ENCODE measurements at regions not wholly inside any gene's neighbourhood (a gene's known extent, or its start where the extent isn't known, plus 50 kb on each side); places are given as distances from the start of the nearest gene placed in this dataset.

DNA sequence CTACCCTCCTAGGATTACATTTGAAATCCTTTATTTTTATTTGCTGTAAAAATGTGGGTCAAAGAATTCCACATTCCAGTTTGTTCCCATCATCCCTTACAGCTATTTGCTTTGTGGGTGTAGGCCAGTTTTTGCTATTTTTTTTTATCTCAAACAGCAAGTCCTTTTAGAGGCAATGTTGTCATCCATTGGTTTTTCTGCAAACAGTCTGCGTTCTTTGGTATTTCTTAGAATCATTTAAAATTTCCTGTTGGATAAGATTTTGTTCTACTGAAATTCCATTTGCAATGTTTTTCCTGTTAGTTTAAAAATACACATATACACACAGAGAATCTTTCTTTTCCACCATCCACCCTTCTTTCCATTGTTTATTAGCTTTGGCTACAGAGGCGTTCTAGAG lies 53.3 kb upstream of the STK38L start:
- Histone ChIP-seq H3K36me3 (replicated peaks; ENCODE audit: control insufficient read depth, insufficient read depth, low read length) (no peaks in the 10 kb centered on the region), H3K27me3 (ENCODE audit: control insufficient read depth, insufficient read depth, low read length) (no peaks in the 10 kb centered on the region), H3K4me3 (ENCODE audit: insufficient read depth, low read depth, low read length) (no peak overlapping the region)
- DNase-seq, result no peak

DNA sequence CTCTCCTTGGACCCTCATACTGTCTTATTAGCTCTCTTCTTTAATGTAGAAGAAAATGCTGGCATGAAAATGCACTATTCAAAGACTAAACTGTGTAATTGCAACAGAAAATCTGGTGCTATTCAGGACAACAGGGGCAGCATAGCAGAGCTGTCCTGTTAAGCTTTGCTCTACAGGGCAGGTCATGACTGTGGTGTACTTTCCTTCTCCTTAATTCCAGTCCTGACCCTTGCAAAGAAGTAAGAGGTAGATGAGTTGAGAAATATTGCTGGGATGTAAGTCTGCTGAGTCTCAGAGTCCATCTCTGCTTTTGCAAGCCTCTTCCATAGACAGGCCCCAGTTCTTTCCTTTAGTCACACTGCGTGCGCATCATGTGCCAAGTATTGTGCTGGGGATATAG lies 52.6 kb upstream of the STK38L start:
- no peak for DNase-seq
- Histone ChIP-seq H3K27me3 (ENCODE audit: control insufficient read depth, insufficient read depth, low read length) (no peaks in the 10 kb centered on the region), H3K4me3 (ENCODE audit: insufficient read depth, low read depth, low read length) (no peak overlapping the region), H3K36me3 (replicated peaks; ENCODE audit: control insufficient read depth, insufficient read depth, low read length) (no peaks in the 10 kb centered on the region)

DNA sequence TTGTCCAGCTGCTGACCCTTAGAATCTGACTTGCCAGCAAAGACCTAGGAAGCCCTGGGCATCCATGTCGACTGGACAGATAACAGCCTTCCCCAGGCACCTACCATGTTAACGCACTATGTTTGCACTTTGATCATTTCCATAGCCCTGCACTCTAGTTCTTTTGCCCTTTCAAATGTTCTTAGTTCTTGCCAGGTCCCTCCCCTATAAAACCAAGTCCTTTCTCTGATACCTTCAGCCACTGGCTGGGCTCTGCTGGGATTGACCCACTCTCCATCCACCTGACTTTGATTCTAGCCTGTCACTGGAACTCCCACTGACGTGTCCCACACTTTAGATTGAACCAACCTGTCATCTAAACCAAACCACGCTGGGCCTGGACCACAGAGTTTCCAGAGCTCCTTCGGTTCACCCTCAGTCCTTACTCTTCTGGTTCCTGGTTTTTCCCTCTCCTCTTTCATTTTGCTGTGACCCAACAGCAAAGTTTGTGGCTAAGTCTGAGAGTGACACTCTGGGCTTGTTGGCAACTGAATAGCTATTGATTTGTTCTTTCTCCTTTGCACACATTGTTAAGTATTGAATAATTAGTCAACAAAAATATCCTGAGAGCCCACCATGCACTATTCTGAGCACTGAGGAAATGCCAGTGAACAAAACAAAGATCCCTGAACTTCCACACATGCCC lies 51.8 kb upstream of the STK38L start:
- Histone ChIP-seq H3K36me3 (replicated peaks; ENCODE audit: control insufficient read depth, insufficient read depth, low read length) (no peaks in the 10 kb centered on the region), H3K4me3 (ENCODE audit: insufficient read depth, low read depth, low read length) (no peak overlapping the region), H3K27me3 (ENCODE audit: control insufficient read depth, insufficient read depth, low read length) (no peaks in the 10 kb centered on the region)
- no peak for DNase-seq

DNA sequence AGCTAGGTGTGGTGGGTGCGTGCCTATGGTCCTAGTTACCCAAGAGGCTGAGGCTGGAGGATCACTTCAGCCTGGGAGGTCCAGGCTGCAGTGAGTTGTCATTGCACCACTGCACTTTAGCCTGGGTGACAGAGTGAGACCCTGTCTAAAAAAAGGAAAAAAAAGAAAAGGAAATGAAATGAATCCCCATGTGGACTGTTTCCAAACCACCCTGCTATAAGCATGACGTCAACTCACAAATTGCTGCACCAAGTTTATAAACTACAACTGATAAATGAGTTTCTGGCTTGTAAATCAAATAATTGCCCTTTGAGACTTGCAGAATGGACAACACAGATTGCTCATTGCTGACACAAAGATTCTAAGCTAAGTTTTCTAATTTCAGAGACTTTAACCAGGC lies 51.0 kb upstream of the STK38L start:
- Histone ChIP-seq H3K36me3 (replicated peaks; ENCODE audit: control insufficient read depth, insufficient read depth, low read length) (no peaks in the 10 kb centered on the region), H3K27me3 (ENCODE audit: control insufficient read depth, insufficient read depth, low read length) (no peaks in the 10 kb centered on the region), H3K4me3 (ENCODE audit: insufficient read depth, low read depth, low read length) (no peak overlapping the region)
- DNase-seq, result no peak

DNA sequence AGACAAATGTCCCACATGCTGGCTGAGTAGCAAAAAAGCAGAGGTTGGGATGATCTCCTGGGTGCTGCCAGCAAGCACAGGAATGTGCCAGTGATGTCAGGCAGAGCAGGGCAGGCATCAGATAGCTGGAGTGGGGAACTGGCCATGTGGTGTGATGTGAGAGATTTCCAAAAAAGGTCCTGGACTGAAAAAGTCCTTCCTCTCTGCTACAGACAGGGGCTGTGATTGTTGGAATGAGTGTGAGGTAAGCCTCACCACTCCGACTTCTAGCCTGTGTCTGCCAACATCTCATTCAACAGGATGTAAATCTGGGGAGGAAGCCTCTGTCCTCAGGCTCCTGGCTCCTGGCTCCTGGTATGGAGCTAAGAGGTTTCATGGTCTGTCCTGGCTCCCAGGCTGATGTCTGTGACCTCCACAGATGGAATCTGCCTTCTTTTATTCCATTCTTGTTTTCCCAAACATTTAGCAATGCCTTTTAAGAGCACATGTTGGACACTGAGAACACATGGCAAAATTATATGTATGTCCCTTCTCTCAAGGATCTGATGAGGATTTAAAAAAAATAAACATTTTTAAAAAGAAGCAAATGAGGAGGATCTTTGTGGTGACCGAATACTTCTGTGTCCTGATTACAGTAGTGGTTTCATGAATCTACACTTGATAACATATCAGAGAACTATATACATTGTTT lies 50.1 kb upstream of the STK38L start:
- no peaks in the 10 kb centered on the region for H3K36me3 ChIP-seq (replicated peaks; ENCODE audit: control insufficient read depth, insufficient read depth, low read length)
- no peaks in the 10 kb centered on the region for H3K27me3 ChIP-seq (ENCODE audit: control insufficient read depth, insufficient read depth, low read length)
- no peak overlapping the region for H3K4me3 ChIP-seq (ENCODE audit: insufficient read depth, low read depth, low read length)
- DNase-seq, result no peak
